ENCODE measurements at regions not wholly inside any gene's neighbourhood (a gene's known extent, or its start where the extent isn't known, plus 50 kb on each side); places are given as distances from the start of the nearest gene placed in this dataset.

DNA sequence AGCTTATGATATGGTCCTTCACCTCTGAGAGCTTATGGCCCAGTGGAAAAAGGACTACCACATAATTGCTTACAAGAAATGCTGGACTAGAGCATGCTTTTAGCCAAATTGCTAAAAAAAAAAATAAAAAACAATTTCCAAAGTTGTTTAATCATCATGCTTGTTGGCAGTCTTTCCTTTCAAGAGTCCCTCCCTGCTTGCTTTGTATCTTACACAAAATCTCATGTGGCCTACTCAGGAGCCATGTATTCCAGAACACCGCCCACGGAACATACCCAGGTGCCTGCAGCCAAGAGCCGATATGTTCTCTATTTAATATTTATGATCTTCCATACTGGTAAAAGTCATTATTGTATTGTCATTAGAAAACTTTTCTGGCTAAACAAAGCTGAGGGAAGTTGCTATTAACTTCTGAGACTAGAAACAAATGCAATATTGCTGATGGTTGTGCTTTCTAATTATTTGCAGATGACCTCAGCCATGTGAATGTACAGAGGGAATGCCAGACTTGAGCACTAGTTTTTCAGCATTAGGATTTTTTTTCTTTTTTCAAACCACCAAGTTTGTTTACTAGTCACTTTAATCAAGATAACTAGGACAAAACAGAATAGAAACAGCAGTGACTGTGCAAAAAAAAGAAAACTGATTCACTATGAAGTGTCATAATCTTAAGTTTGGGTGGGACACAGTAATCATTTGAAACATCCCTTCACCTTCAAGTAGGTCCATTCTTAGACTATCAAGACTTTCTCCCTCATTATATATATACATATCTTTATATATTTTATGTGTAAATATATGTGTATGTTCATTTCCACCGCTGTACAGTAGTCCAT is 129.3 kb upstream of the GORAB start (continued):
- TF ChIP-seq KDM1A (IDR thresholded peaks at IDR 0.05; ENCODE audit: borderline replicate concordance, low read length) (no peak), KDM4A (IDR thresholded peaks at IDR 0.05; ENCODE audit: low read depth, low read length, severe bottlenecking) (no peak), SIX5 (IDR thresholded peaks at IDR 0.05; ENCODE audit: low read depth, low read length) (no peak), JUND (IDR thresholded peaks at IDR 0.05; ENCODE audit: low read length) (no peak), POU5F1 (IDR thresholded peaks at IDR 0.05; ENCODE audit: low read depth, low read length) (no peak), HDAC2 (IDR thresholded peaks at IDR 0.05; ENCODE audit: borderline replicate concordance in 1 of 2, low read depth in 2 of 2, low read length in 2 of 2) (no peak), CHD1 (IDR thresholded peaks at IDR 0.05; ENCODE audit: low read depth, low read length) (no peak)

All from H1 (cell line).